CD4-positive, alpha-beta T cell treated with Interleukin-12 subunit alpha and Interleukin-12 subunit beta, for 1 hour (primary cell): ENCODE measurements at regions not wholly inside any gene's neighbourhood (a gene's known extent, or its start where the extent isn't known, plus 50 kb on each side); places are given as distances from the start of the nearest gene placed in this dataset.

Experiments used
- DNase-seq: peaks from one replicate; pipeline ENCODE4 v3.0.0-alpha.2; 2020

GRCh38 chr2:157193461-157193860 lies 64.0 kb upstream of the GALNT5 start:
- no peak for DNase-seq

GRCh38 chr2:157194097-157194688 lies 63.3 kb upstream of the GALNT5 start:
- peak; percentile 31 for DNase-seq

GRCh38 chr2:157194844-157195243 lies 62.7 kb upstream of the GALNT5 start:
- DNase-seq: no peak

DNA sequence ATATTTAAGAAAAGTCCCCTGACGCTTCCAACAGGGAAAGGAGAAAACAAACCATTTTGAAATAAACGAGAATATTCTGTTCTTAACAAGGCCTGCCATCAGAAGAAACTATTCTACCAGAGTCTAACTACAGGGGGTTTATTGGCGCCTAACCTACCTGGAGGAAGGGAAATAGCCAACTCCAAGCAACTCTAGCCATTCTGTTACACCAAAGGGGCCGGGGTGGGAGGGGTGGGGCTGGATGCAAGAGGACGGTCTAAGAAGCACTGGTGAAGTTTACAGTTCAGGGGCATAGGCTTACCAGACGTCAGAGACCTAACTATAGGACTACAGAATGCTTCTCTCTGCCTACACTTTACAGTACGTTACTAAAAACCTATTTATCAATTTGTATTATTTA lies 60.5 kb upstream of the GALNT5 start:
- no peak for DNase-seq

GRCh38 chr2:157197848-157198247 lies 59.7 kb upstream of the GALNT5 start:
- DNase-seq: no peak

- no peak for DNase-seq
Observed at GRCh38 chr2:157203651-157204050, 53.9 kb upstream of the GALNT5 start.

DNA sequence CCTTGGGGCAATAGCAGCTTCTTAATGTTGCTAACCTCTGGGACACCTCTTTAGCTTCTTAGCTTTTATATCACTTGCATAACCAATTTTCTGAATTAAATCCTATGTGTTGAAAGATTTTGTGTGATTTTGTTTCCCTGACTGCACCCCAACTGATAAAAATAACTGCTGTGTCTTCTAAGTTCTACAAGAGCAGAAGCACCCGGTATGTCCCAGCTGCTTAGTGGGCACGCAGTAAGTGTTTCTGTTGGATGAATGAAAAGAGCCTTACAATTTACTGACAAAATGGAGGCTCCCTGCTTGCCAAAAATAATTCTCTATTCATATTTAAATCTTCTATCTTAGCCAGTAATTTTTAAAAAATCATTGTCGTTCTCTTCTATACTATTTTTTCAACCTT lies 53.1 kb upstream of the GALNT5 start:
- no peak for DNase-seq

GRCh38 chr2:157206916-157207315 lies 50.6 kb upstream of the GALNT5 start:
- no peak for DNase-seq
